Umbilical cord (tissue), 1 donor: ENCODE measurements at regions not wholly inside any gene's neighbourhood (a gene's known extent, or its start where the extent isn't known, plus 50 kb on each side); places are given as distances from the start of the nearest gene placed in this dataset.
A peak's percentile ranks its signal among the peaks of the same experiment; 100 is the strongest.

Experiments
- DNase-seq: peaks from one replicate; pipeline ENCODE4 v3.0.0-alpha.2; 2015; ENCODE audit warnings: low spot score

DNA sequence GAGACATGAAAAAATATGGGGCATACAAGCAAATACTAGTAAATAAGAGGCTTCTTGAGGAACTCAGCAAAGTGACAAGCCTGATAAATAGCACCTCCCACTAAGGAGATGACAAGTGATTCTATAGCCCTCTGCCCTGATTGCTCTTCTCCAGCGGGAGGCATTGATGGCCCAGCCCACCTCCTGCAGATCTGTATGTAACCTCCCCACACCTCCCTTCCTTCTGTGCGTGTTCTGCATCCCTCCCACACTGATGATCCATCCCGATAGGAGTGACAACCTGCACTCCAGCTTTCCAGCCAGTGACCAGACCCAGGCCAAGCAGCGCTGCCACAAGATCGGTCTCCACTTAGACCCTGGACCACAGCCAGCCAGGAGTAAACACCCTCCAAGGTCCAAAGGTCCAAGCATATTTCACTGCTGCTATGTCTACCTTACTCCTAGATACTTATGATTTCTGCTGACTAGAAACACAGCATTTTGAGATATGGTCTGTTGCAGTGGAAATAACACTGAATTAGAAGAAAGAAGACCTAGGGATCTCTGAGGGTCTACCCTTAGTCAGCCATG is 176.1 kb downstream of the BRINP2 start:
- DNase-seq: no peak

DNA sequence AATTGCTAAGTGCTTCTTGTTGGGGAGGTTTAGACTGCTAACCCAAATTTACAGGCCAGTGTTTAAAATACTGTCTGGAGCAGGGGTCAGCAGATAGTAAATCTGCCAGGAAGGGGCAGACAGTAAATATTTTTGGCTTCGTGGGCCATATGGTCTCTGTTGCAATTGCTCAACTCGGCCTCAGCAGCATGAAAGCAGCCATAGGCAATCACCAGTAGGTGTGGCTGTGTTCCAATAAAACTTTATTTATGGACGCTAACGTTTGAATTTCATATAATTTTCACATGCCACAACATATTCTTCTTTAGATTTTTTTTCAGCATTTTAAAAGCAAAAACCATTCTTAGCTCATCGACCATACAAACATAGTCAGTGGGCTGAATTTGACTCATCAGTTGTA is 172.7 kb downstream of the BRINP2 start:
- DNase-seq: peak; percentile 36

DNA sequence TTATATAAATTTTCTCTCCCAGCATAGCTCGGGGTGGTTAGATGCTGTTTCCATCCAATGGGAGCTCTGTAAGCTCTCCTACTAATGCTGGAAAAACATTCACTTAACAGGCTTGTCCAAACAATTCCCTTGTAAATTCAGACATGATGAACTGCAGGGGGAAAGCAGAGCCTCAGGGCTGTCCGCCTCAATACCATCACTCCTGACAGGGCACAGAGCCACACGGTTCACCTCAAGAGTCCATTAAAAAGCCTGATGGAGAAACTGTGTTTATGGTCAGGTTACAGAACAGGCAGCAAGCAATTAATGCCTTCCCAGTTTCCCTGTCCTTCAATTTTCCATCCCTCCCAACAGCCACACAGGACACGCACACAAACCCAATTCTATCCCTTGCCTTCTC is 171.0 kb downstream of the BRINP2 start:
- DNase-seq: peak; percentile 26

DNA sequence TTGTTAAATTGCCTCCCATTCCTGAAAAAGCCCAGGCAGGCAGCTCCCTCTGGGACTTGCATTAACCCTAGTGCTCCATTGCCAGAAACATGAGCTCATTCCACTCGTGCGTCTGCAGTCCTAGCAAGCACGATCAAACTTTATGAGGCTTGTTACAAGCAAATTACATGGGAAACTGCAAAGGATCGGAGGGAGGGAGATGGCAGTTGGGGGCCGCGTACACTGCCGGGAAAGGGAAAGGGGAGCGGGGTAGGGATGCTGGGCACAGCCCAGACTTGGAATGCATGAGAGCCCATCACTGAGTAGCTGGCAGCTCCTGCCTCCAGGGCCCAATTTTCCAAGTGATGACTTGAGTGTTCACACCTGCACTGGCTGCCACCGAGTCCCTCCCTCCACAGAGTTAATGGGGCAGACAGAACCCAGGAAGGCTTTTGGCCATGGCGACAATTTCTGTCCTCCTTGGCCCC is 169.9 kb downstream of the BRINP2 start:
- peak; percentile 76 for DNase-seq

DNA sequence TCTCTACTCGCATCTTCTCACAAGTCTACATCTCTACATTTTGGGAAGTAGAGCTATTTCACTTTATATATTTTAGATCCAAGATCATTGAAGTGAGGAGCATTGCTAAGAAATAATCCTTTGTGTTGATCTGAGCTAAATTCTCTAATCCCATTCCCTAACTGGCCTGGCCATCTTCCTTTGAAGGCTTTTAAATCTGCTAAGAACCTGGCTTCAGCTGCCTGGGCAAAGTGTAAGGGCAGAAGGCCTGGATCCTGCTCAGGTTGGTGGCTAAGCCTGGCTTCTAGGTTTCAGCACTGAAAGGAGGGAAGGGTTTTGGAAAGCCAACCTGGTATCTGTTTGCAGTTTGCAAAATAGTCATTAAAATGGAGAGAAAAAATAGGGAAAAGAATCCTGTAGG is 167.6 kb downstream of the BRINP2 start:
- DNase-seq: peak; percentile 14

DNA sequence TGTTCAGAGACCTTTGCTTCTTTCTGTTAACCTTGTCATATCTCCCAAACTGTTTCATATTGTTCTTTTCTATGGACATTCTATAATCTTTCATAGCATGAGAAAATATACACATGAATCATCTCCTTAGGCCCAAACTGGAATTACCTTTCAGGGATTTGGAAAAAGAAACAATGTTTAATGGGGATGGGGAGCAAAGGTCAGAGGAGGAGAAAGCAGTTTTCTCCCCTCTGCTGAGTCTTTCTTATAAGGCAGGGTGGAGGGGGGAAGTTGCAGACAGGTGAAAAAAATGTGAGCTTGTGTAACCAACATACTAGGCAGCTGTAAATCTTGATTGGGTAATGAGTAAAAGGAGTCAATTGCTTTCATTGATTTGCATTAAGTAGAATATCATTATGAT is 164.1 kb downstream of the BRINP2 start:
- DNase-seq: no peak

DNA sequence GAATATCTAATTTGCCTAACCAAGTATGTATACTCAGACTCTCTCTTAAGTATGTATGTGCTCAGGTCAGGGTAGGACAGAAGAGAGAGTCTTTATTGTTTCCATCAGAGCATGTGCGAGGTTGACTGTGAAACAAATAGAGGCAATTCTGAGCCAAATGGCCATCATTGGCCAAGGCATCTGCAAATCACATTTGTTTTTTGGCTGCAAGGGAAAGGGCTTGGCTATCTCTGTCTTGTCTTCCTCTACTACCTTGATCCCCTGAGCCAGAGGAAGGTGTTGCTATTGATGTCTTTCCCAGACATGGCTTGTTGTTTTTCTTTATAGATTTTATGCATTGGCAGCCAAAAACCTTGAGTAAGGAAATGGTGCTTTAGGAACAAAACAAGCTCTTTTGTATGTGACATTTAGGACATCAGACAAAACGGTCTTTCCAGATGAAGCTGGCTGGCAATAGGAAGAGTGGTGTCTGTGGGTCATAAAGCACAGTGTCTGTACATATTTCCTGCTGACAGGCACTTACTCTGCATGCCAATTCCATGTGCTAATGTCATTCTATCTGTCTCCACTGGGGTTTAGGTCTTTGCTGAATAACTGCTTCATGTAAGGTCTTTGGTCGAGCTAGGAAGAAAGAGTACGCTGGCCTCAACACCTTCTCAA is 163.3 kb downstream of the BRINP2 start:
- DNase-seq: peak; percentile 30
